ENCODE measurements at regions not wholly inside any gene's neighbourhood (a gene's known extent, or its start where the extent isn't known, plus 50 kb on each side); places are given as distances from the start of the nearest gene placed in this dataset.

- DNase-seq (ENCODE audit: low read depth in 3 of 3) = no peak
Measured at GRCh38 chr2:96438589-96438988, 66.6 kb downstream of the NEURL3 start.

- DNase-seq (ENCODE audit: low read depth in 3 of 3) = no peak
Measured at GRCh38 chr2:96437512-96437911, 67.6 kb downstream of the NEURL3 start.

- DNase-seq (ENCODE audit: low read depth in 3 of 3) = no peak
Measured at GRCh38 chr2:96436961-96437360, 68.2 kb downstream of the NEURL3 start.

- no peak for DNase-seq (ENCODE audit: low read depth in 3 of 3)
Measured at GRCh38 chr2:96436416-96436815, 68.7 kb downstream of the NEURL3 start.

- DNase-seq (ENCODE audit: low read depth in 3 of 3) = no peak
Measured at GRCh38 chr2:96431319-96431718, 73.8 kb downstream of the NEURL3 start.

- no peak for DNase-seq (ENCODE audit: low read depth in 3 of 3)
Measured at GRCh38 chr2:96430394-96430988, 74.7 kb downstream of the NEURL3 start.

GRCh38 chr2:96427917-96428316 lies 77.2 kb downstream of the NEURL3 start:
- DNase-seq (ENCODE audit: low read depth in 3 of 3) = peak in 1 of 3 donors; percentile 1

- DNase-seq (ENCODE audit: low read depth in 3 of 3) = no peak
Measured at GRCh38 chr2:96427169-96427568, 78.0 kb downstream of the NEURL3 start.

- no peak for DNase-seq (ENCODE audit: low read depth in 3 of 3)
Measured at GRCh38 chr2:96423828-96424227, 81.3 kb downstream of the NEURL3 start.
